ENCODE measurements at regions not wholly inside any gene's neighbourhood (a gene's known extent, or its start where the extent isn't known, plus 50 kb on each side); places are given as distances from the start of the nearest gene placed in this dataset.

- TF ChIP-seq CTCF (conservative IDR thresholded peaks at IDR 0.05 in 1 of 2, IDR thresholded peaks at IDR 0.05 in 1 of 2; ENCODE audit: low read depth in 1 of 2, low read length in 2 of 2) (no peak), EZH2 (IDR thresholded peaks at IDR 0.05; ENCODE audit: low read length, missing control alignments) (no peak)
Measured at GRCh38 chr15:69720536-69720935, 267.9 kb downstream of the RPLP1 start.
